GM19463 (cell line): ENCODE measurements at regions not wholly inside any gene's neighbourhood (a gene's known extent, or its start where the extent isn't known, plus 50 kb on each side); places are given as distances from the start of the nearest gene placed in this dataset.
"Not testable (repeated sequence)": the region's sequence is repeated elsewhere in the genome, so short reads cannot be mapped to it uniquely, and the experiment has no call there.

ENCODE experiments used
- ATAC-seq: cut with Tn5 transposase; IDR thresholded peaks from one replicate; pipeline ENCODE4 v1.9.1; 2021; ENCODE audit warnings: mild to moderate bottlenecking, moderate library complexity; ENCODE audit not compliant: unreplicated experiment

DNA sequence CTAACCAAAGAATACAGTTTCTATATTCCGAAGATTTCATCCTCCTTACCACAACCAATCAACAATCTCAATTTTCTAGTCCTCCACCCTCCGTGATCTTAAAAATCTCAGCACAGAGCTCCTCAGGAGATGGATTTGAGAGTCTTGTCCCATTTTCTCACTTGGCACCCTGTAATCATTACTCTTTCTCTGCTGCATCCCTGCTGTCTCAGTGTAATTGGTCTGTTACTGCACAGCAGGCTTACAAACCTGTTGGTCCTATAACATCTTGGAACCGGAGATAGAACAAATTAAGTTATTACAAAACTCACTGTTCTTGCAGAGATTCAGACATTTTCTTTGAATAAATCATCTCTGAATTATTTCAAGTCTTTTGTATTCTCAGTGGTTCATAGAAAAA lies 1227.2 kb downstream of the JRKL start:
- ATAC-seq: no peak

GRCh38 chr11:97620007-97620406 lies 1230.2 kb downstream of the JRKL start:
- ATAC-seq: no peak

DNA sequence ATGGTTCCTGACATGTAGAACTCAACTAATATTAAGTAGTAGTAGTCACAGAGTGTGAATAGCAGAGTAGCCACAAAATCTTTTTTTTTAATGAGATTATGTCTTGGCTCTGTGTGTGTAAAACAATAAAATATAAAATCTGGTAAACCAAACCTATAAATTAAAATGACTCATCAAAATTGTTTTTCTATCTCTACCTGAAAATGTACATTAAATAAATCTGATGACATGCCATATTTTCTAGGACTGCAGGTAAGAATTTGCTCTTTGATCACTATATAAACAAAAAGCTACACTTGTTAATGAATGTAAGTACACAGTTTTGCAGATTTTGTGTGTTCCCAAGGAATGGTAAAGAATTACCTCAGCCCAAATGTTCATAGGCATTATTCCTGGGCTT lies 1231.5 kb downstream of the JRKL start:
- ATAC-seq: no peak

- no peak for ATAC-seq
Observed at GRCh38 chr11:97622795-97623194, 1233.0 kb downstream of the JRKL start.

GRCh38 chr11:97636741-97637140 lies 1246.9 kb downstream of the JRKL start:
- ATAC-seq: not testable (repeated sequence)

- ATAC-seq: no peak
Observed at GRCh38 chr11:97637701-97638100, 1247.9 kb downstream of the JRKL start.

DNA sequence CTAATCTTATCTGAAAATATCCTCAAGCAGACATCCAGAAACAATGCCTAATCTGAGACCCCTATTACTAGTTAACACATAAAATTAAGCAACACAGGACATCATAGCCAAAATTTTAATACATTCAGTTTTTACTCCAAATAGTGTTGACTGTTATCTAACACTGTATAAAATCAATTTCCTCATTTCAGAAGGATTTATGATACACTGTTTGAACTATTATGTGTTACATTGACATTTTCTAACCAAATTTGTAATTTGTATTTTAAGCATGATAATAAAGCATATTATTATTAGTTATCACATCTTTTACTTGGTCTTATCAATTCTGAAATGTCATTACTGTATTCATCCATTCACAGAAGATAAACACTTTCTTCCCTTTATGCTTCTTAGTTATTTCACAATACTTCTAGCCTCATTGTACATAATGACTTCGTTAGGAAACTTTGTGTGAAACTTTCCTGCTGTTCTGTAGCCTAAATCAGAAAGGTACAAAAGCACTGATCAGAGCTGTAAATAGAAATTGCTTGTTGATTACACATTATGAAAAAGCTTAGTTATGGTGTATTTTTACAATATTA lies 1248.9 kb downstream of the JRKL start:
- no peak for ATAC-seq

DNA sequence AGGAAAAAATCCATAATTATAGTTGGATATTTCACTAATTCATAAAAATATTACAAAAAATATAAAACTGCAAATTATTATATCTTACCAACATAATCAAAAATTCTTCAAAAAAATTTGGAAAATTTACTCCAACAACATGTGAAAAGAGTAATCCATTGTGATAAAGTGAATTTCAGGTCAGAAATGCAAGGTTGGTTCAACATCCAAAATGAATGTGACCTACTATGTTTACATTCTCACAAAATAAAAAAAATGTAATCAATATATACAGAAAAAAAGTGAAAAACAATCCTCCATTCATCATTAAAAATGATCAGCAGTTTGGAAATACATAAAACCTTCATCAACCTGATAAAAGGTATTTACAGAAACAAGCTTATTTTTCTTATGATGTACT lies 1252.2 kb downstream of the JRKL start:
- ATAC-seq: no peak

GRCh38 chr11:97645736-97646135 lies 1255.9 kb downstream of the JRKL start:
- no peak for ATAC-seq

- ATAC-seq: no peak
Observed at GRCh38 chr11:97656356-97656755, 1266.5 kb downstream of the JRKL start.

GRCh38 chr11:97657852-97658251 lies 1268.0 kb downstream of the JRKL start:
- no peak for ATAC-seq

DNA sequence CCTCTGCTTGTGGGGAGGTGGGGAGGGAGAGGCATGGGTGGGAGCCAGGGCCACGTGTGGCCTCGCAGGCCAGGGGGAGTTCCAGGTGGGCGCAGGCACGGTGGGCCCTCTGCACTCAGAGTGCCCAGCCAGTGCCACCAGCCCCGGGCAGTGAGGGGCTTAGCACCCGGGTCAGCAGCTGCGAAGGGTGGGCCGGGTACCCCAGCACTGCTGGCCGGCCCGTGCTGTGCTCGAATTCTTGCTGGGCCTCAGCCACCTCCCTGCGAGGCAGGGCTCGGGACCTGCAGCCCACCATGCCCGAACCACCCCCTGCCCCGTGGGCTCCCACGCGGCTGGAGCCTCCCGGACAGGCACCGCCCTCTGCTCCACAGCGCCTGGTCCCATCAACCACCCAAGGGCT lies 1277.2 kb downstream of the JRKL start:
- no peak for ATAC-seq

DNA sequence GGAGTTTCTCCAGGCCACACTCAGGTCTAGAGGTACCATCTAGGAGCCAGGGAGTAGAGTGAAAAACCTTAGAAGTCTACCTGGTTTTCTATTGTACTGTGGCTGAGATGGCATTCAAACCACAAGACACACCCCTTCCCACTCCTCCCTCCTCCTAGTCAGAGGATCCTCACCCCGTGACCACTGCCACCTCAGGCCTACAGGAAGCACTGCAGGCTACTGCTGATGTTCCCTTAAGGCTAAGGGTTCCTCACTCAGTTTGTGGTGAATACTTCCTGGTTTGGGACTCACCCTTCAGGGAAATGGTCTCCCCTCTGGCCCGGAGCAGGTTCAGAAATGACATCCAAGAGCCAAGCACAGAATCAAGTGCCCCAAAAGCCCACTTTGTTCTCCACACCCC lies 1293.9 kb downstream of the JRKL start:
- ATAC-seq: peak; percentile 80

DNA sequence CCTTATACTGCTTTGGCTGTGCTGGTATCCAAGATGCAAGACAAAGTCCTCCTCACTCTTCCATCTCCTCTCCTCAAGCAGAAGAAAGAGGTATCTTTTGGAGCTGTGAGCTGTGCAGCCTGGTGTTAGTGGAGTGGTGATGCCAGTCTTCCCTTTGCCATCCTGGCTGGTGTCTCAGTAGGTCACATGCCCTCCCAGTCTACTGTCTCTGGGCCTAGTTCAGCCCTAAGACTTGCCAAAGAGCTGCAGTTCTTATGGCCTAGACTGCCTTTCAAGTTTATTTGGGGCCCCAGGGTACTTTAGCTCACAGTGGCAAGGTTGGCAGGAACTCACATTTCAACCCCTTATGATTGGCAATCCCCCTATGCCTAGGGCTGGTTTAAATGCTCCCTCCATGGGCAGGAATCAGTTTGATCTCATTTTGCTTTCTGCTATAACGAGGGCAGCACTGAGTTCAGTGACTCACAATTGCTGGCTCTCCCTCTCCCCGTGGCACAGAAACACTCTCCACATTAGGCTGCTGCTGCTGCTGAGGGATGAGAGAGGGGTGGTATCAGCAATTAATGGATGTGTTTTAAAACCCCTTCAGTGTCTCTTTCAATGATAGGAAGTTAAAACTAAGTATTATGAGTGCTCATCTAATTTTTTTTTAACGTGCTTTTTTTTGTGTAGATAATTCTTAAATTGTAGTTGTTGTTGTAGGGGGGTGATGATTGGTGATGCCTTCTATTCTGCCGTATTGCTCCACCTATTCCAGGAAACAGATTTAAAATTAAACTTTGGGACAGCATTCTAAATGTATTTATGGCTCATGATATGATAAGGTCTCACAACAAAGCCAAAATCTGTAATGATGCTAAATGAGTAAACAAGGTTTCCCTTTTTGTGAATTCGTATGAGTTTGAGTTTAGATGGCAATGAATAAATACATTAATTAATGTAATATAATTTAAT lies 1295.0 kb downstream of the JRKL start:
- no peak for ATAC-seq

- ATAC-seq: no peak
Observed at GRCh38 chr11:97685695-97686094, 1295.9 kb downstream of the JRKL start.

- no peak for ATAC-seq
Observed at GRCh38 chr11:97687111-97687510, 1297.3 kb downstream of the JRKL start.

DNA sequence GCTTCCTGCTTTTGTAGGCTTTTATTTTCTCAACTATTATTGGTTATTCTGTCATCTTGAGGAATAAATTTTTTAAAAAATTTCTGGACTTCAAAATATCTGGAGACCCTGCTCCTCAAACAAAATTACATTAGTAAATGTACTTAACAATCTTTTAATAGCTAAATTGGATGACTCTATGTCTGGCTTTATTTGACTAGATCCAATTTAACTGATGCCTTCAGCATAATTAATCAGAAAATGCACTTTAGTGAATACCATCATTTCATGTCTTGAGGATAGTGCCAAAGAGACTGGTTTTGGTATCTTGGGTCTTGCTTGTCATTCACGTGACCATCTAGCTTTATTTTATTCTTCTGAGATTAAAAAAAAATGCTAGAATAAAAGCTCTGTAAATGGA lies 1301.2 kb downstream of the JRKL start:
- no peak for ATAC-seq

DNA sequence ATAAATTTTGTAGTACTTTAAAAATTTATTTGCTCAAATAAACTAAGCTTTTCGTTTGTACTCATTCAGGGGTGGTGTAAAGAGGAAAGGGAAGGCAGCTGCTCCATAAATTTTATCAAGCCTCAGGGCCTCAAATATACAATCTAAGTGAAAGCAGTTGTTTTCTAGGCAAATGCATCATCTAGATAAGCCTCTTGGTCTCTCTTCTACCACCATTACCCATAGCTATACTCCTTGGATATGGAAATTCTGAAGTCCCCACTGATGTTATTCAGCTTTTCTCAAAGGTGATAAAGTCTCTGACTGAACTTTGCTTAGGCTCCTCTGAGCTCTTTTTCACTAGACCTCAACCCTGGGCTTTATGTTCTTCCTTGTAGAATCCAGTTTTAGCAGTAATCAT lies 1313.1 kb downstream of the JRKL start:
- no peak for ATAC-seq

GRCh38 chr11:97703851-97704250 lies 1314.0 kb downstream of the JRKL start:
- ATAC-seq: no peak

DNA sequence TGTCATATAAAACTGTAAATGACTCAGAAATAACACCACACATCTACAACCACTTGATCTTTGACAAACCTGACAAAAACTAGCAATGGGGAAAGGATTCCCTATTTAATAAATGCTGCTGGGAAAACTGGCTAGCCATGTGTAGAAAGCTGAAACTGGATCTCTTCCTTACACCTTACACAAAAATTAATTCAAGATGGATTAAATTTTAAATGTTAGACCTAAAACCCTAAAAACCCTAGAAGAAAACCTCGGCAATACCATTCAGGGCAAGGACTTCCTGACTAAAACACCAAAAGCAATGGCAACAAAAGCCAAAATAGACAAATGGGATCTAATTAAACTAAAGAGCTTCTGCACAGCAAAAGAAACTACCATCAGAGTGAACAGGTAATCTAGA lies 1315.3 kb upstream of the CNTN5 start:
- ATAC-seq: not testable (repeated sequence)

DNA sequence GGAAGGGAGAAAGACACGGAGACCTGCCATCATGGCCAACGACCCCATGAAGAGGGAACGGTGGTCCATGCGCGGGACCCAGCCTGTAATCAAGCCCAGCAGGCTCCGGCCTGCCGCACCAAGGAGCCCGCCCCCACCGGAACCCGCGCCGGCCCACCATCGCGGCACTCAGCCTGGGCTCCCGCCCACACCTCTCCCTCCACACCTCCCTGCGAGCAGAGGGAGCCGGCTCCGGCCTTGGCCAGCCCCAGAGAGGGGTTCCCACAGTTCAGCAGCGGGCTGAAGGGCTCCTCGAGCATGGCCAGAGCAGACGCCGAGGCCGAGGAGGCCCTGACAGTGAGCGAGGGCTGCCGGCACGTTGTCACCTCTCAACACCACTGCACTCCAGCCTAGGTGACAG lies 1302.8 kb upstream of the CNTN5 start:
- ATAC-seq: no peak

DNA sequence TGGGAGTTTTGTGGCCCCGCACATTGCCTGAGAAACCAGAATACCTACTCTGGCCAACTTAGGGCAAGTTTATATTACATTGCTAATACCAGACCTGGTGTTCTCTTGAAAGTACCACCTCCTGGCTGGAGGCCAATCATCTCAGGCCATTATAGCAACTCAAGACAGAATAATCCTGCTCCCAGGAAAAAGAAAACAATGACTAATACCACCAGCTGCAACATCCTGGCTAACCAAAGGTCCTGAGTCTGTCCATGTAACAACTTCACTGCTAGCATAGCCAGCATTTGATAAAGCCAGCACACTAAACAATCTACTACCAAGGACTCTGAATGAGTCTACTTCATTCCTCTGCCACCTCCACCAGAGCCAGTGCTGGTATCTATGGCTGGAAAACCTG lies 1298.7 kb upstream of the CNTN5 start:
- no peak for ATAC-seq
